ENCODE measurements at regions not wholly inside any gene's neighbourhood (a gene's known extent, or its start where the extent isn't known, plus 50 kb on each side); places are given as distances from the start of the nearest gene placed in this dataset.

DNA sequence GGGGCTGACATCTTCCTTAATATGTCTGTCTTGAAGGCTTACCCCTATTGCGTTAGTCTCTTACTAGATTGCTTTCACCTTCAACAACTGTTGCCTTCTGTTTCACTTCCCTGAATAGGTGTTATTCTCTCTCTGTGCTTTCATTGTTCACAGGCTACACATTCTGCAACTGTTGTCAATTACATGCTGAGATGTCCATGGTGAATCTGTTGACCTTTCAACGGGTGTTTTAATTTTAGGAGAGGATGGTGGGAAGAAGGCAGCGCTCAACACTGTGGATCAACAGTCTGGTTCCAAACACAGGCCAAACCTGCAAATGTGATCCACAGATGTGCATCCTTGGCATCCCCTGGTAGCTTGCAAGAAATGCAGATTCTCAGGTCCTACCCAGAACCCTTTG, 101.9 kb downstream of the DACT1 start:
- peaks cover 8% of the 10 kb centered on the region for H3K27me3 Mint-ChIP-seq
- Histone ChIP-seq H3K27ac (ENCODE audit: low read length in 2 of 2) (no peak overlapping the region), H4K20me1 (ENCODE audit: control insufficient read depth, insufficient read depth, low read length, poor library complexity, severe bottlenecking) (no peaks in the 10 kb centered on the region), H3K79me2 (ENCODE audit: control insufficient read depth, insufficient read depth, low read length) (no peaks in the 10 kb centered on the region), H3K36me3 (replicated peaks in 1 of 2; ENCODE audit: control extremely low read depth in 1 of 2, control insufficient read depth in 1 of 2, extremely low read depth in 1 of 2, insufficient read depth in 2 of 2, low read length in 1 of 2) (no peaks in the 10 kb centered on the region), H3K4me3 (ENCODE audit: control extremely low read depth in 1 of 5, extremely low read depth in 1 of 5, insufficient read depth in 1 of 5, low read depth in 2 of 5, low read length in 4 of 5) (no peak overlapping the region), H2AFZ (ENCODE audit: insufficient read depth, low read depth, low read length, poor library complexity, severe bottlenecking) (no peak overlapping the region), H3K9me3 (ENCODE audit: control extremely low read depth in 1 of 3, control insufficient read depth in 2 of 3, insufficient read depth in 1 of 3, low read length in 2 of 3) (no peaks in the 10 kb centered on the region), H3K27me3 (replicated peaks in 1 of 4; ENCODE audit: control extremely low read depth in 1 of 4, control insufficient read depth in 3 of 4, insufficient read depth in 4 of 4, low read length in 3 of 4) (no peaks in the 10 kb centered on the region), H3K4me1 (ENCODE audit: control insufficient read depth in 2 of 2, insufficient read depth in 2 of 2, low read length in 2 of 2) (no peaks in the 10 kb centered on the region), H3K4me2 (replicated peaks; ENCODE audit: low read depth, low read length, poor library complexity, severe bottlenecking) (no peak overlapping the region), H3K9ac (ENCODE audit: low read length) (no peak overlapping the region)
- no peaks in the 10 kb centered on the region for H3K9me3 Mint-ChIP-seq (ENCODE audit: insufficient read depth)
- 95% methylated on average over 2 of the region's 3 CpGs for WGBS (ENCODE audit: insufficient coverage)
- ATAC-seq (ENCODE audit: low read depth): no peak
- intact Hi-C loops (cut with micrococcal nuclease): no loop called here
- no peak overlapping the region for H3K27ac Mint-ChIP-seq
- ChIA-PET POLR2A (no interaction called here), CTCF (no interaction called here)
- no peak overlapping the region for H3K4me3 Mint-ChIP-seq
- no peaks in the 10 kb centered on the region for H3K4me1 Mint-ChIP-seq
- TF ChIP-seq, protein P1, sequence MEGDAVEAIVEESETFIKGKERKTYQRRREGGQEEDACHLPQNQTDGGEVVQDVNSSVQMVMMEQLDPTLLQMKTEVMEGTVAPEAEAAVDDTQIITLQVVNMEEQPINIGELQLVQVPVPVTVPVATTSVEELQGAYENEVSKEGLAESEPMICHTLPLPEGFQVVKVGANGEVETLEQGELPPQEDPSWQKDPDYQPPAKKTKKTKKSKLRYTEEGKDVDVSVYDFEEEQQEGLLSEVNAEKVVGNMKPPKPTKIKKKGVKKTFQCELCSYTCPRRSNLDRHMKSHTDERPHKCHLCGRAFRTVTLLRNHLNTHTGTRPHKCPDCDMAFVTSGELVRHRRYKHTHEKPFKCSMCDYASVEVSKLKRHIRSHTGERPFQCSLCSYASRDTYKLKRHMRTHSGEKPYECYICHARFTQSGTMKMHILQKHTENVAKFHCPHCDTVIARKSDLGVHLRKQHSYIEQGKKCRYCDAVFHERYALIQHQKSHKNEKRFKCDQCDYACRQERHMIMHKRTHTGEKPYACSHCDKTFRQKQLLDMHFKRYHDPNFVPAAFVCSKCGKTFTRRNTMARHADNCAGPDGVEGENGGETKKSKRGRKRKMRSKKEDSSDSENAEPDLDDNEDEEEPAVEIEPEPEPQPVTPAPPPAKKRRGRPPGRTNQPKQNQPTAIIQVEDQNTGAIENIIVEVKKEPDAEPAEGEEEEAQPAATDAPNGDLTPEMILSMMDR (IDR thresholded peaks at IDR 0.05): no peak
- TF ChIP-seq EZH2 (IDR thresholded peaks at IDR 0.05; ENCODE audit: borderline replicate concordance, insufficient read depth, low read depth, low read length, poor library complexity, severe bottlenecking): no peak
- no peak for DNase-seq

GRCh38 chr14:58740379-58740935, 102.7 kb downstream of the DACT1 start:
- 91% methylated on average over 4 of the region's 4 CpGs for WGBS (ENCODE audit: insufficient coverage)
- Histone ChIP-seq H3K36me3 (replicated peaks in 1 of 2; ENCODE audit: control extremely low read depth in 1 of 2, control insufficient read depth in 1 of 2, extremely low read depth in 1 of 2, insufficient read depth in 2 of 2, low read length in 1 of 2) (no peaks in the 10 kb centered on the region), H3K27ac (ENCODE audit: low read length in 2 of 2) (no peak overlapping the region), H3K9me3 (ENCODE audit: control extremely low read depth in 1 of 3, control insufficient read depth in 2 of 3, insufficient read depth in 1 of 3, low read length in 2 of 3) (no peaks in the 10 kb centered on the region), H3K27me3 (replicated peaks in 1 of 4; ENCODE audit: control extremely low read depth in 1 of 4, control insufficient read depth in 3 of 4, insufficient read depth in 4 of 4, low read length in 3 of 4) (no peaks in the 10 kb centered on the region), H4K20me1 (ENCODE audit: control insufficient read depth, insufficient read depth, low read length, poor library complexity, severe bottlenecking) (no peaks in the 10 kb centered on the region), H3K9ac (ENCODE audit: low read length) (no peak overlapping the region), H3K4me1 (ENCODE audit: control insufficient read depth in 2 of 2, insufficient read depth in 2 of 2, low read length in 2 of 2) (no peaks in the 10 kb centered on the region), H3K79me2 (ENCODE audit: control insufficient read depth, insufficient read depth, low read length) (no peaks in the 10 kb centered on the region), H2AFZ (ENCODE audit: insufficient read depth, low read depth, low read length, poor library complexity, severe bottlenecking) (no peak overlapping the region), H3K4me3 (ENCODE audit: control extremely low read depth in 1 of 5, extremely low read depth in 1 of 5, insufficient read depth in 1 of 5, low read depth in 2 of 5, low read length in 4 of 5) (no peak overlapping the region), H3K4me2 (replicated peaks; ENCODE audit: low read depth, low read length, poor library complexity, severe bottlenecking) (no peak overlapping the region)
- intact Hi-C loops (cut with micrococcal nuclease): no loop called here
- TF ChIP-seq, protein P1 (IDR thresholded peaks at IDR 0.05): no peak
- no peak for TF ChIP-seq EZH2 (IDR thresholded peaks at IDR 0.05; ENCODE audit: borderline replicate concordance, insufficient read depth, low read depth, low read length, poor library complexity, severe bottlenecking)
- Mint-ChIP-seq H3K27me3 (peaks cover 8% of the 10 kb centered on the region), H3K4me1 (no peaks in the 10 kb centered on the region), H3K9me3 (ENCODE audit: insufficient read depth) (no peaks in the 10 kb centered on the region), H3K4me3 (no peak overlapping the region), H3K27ac (no peak overlapping the region)
- DNase-seq (no peak), ATAC-seq (ENCODE audit: low read depth) (no peak)
- POLR2A ChIA-PET: no interaction called here
- CTCF ChIA-PET: no interaction called here

Data from B cell (primary cell).